ENCODE measurements at regions not wholly inside any gene's neighbourhood (a gene's known extent, or its start where the extent isn't known, plus 50 kb on each side); places are given as distances from the start of the nearest gene placed in this dataset.

- H3K79me2 ChIP-seq (ENCODE audit: control insufficient read depth, low read length), result no peaks in the 10 kb centered on the region
- H3K4me2 ChIP-seq (ENCODE audit: low read length), result peak overlapping the region; percentile 15
- H4K20me1 ChIP-seq (ENCODE audit: control insufficient read depth, insufficient read depth, low read depth, low read length), result no peaks in the 10 kb centered on the region
- H3F3A ChIP-seq (ENCODE audit: control insufficient read depth, insufficient read depth), result peaks cover 10% of the 10 kb centered on the region
- no peaks in the 10 kb centered on the region for H3K9me2 ChIP-seq (replicated peaks; ENCODE audit: control insufficient read depth, low read length)
- peak overlapping the region; percentile 47 for H3K27ac ChIP-seq (ENCODE audit: low read depth, low read length)
- H3K4me3 ChIP-seq (ENCODE audit: low read length), result no peak overlapping the region
- TF ChIP-seq CTCF (IDR thresholded peaks at IDR 0.05; ENCODE audit: low read depth, low read length, poor library complexity, severe bottlenecking) (no peak), EZH2phosphoT487 (IDR thresholded peaks at IDR 0.05; ENCODE audit: borderline replicate concordance, low read length) (no peak)
- H3K4me1 ChIP-seq (ENCODE audit: control insufficient read depth, low read length), result peaks cover 63% of the 10 kb centered on the region
- peaks cover 26% of the 10 kb centered on the region; the same call in 1 of the 2 replicates for H3K9me3 ChIP-seq (ENCODE audit: control insufficient read depth, insufficient read depth, low read length)
- H3K36me3 ChIP-seq (ENCODE audit: control insufficient read depth, low read length), result peaks cover 19% of the 10 kb centered on the region
- H3K27me3 ChIP-seq (ENCODE audit: control insufficient read depth, low read length), result no peaks in the 10 kb centered on the region
These were observed 368.2 kb upstream of the ATP2B1 start for GRCh38 chr12:90076851-90077319.

- no peak overlapping the region for H3K4me2 ChIP-seq (ENCODE audit: low read length)
- H3K36me3 ChIP-seq (ENCODE audit: control insufficient read depth, low read length), result peaks cover 19% of the 10 kb centered on the region
- H3K27ac ChIP-seq (ENCODE audit: low read depth, low read length), result peak overlapping the region; percentile 47
These were observed 367.0 kb upstream of the ATP2B1 start for GRCh38 chr12:90075685-90076084.

GRCh38 chr12:90074086-90074485 is 365.4 kb upstream of the ATP2B1 start:
- H3K4me2 ChIP-seq (ENCODE audit: low read length), result peak overlapping the region; percentile 40
- TF ChIP-seq CTCF (IDR thresholded peaks at IDR 0.05; ENCODE audit: low read depth, low read length, poor library complexity, severe bottlenecking) (no peak), EZH2phosphoT487 (IDR thresholded peaks at IDR 0.05; ENCODE audit: borderline replicate concordance, low read length) (no peak)
- no peaks in the 10 kb centered on the region for H3K9me2 ChIP-seq (replicated peaks; ENCODE audit: control insufficient read depth, low read length)
- peaks cover 56% of the 10 kb centered on the region for H3K4me1 ChIP-seq (ENCODE audit: control insufficient read depth, low read length)
- H3K79me2 ChIP-seq (ENCODE audit: control insufficient read depth, low read length), result no peaks in the 10 kb centered on the region
- H3K27ac ChIP-seq (ENCODE audit: low read depth, low read length), result peak overlapping the region; percentile 75
- H3K4me3 ChIP-seq (ENCODE audit: low read length), result peak overlapping the region; percentile 33
- no peaks in the 10 kb centered on the region for H4K20me1 ChIP-seq (ENCODE audit: control insufficient read depth, insufficient read depth, low read depth, low read length)
- H3F3A ChIP-seq (ENCODE audit: control insufficient read depth, insufficient read depth), result peaks cover 7% of the 10 kb centered on the region
- H3K27me3 ChIP-seq (ENCODE audit: control insufficient read depth, low read length), result no peaks in the 10 kb centered on the region
- peaks cover 19% of the 10 kb centered on the region for H3K36me3 ChIP-seq (ENCODE audit: control insufficient read depth, low read length)
- H3K9me3 ChIP-seq (ENCODE audit: control insufficient read depth, insufficient read depth, low read length), result peaks cover 42% of the 10 kb centered on the region; the same call in 1 of the 2 replicates

More at GRCh38 chr12:90075685-90076084, 367.0 kb upstream of the ATP2B1 start:
- Histone ChIP-seq H3K4me3 (ENCODE audit: low read length) (no peak overlapping the region), H3K4me1 (ENCODE audit: control insufficient read depth, low read length) (peaks cover 56% of the 10 kb centered on the region), H3K79me2 (ENCODE audit: control insufficient read depth, low read length) (no peaks in the 10 kb centered on the region), H3K9me3 (ENCODE audit: control insufficient read depth, insufficient read depth, low read length) (peaks cover 33% of the 10 kb centered on the region; the same call in 1 of the 2 replicates), H3K27me3 (ENCODE audit: control insufficient read depth, low read length) (no peaks in the 10 kb centered on the region), H4K20me1 (ENCODE audit: control insufficient read depth, insufficient read depth, low read depth, low read length) (no peaks in the 10 kb centered on the region), H3F3A (ENCODE audit: control insufficient read depth, insufficient read depth) (peaks cover 10% of the 10 kb centered on the region), H3K9me2 (replicated peaks; ENCODE audit: control insufficient read depth, low read length) (no peaks in the 10 kb centered on the region)
- TF ChIP-seq CTCF (IDR thresholded peaks at IDR 0.05; ENCODE audit: low read depth, low read length, poor library complexity, severe bottlenecking), result no peak
- TF ChIP-seq EZH2phosphoT487 (IDR thresholded peaks at IDR 0.05; ENCODE audit: borderline replicate concordance, low read length), result no peak
